ENCODE measurements at regions not wholly inside any gene's neighbourhood (a gene's known extent, or its start where the extent isn't known, plus 50 kb on each side); places are given as distances from the start of the nearest gene placed in this dataset.
"Not testable (repeated sequence)": the region's sequence is repeated elsewhere in the genome, so short reads cannot be mapped to it uniquely, and the experiment has no call there.

- no peak for DNase-seq (ENCODE audit: low read depth, low spot score)
Observed at GRCh38 chr14:43706900-43707299, 800.2 kb downstream of the FSCB start.

GRCh38 chr14:43698561-43699284 is 808.4 kb downstream of the FSCB start:
- not testable (repeated sequence) for DNase-seq (ENCODE audit: low read depth, low spot score)

- DNase-seq (ENCODE audit: low read depth, low spot score): no peak
Observed at GRCh38 chr14:43697003-43697402, 810.1 kb downstream of the FSCB start.

- DNase-seq (ENCODE audit: low read depth, low spot score): no peak
Observed at GRCh38 chr14:43692706-43693105, 814.4 kb downstream of the FSCB start.

GRCh38 chr14:43687921-43688320 is 819.2 kb downstream of the FSCB start:
- DNase-seq (ENCODE audit: low read depth, low spot score): no peak

GRCh38 chr14:43677581-43677980 is 829.5 kb downstream of the FSCB start:
- DNase-seq (ENCODE audit: low read depth, low spot score): no peak

GRCh38 chr14:43674273-43674672 is 832.8 kb downstream of the FSCB start:
- no peak for DNase-seq (ENCODE audit: low read depth, low spot score)

GRCh38 chr14:43671716-43672485 is 835.2 kb downstream of the FSCB start:
- no peak for DNase-seq (ENCODE audit: low read depth, low spot score)

- DNase-seq (ENCODE audit: low read depth, low spot score): no peak
Observed at GRCh38 chr14:43669355-43669754, 837.7 kb downstream of the FSCB start.

GRCh38 chr14:43665570-43666267 is 841.4 kb downstream of the FSCB start:
- DNase-seq (ENCODE audit: low read depth, low spot score): no peak

- DNase-seq (ENCODE audit: low read depth, low spot score): not testable (repeated sequence)
Observed at GRCh38 chr14:43655194-43655593, 851.9 kb downstream of the FSCB start.

GRCh38 chr14:43651896-43652295 is 855.2 kb downstream of the FSCB start:
- DNase-seq (ENCODE audit: low read depth, low spot score): no peak

- no peak for DNase-seq (ENCODE audit: low read depth, low spot score)
Observed at GRCh38 chr14:43651185-43651787, 855.8 kb downstream of the FSCB start.

GRCh38 chr14:43649508-43649907 is 857.6 kb downstream of the FSCB start:
- DNase-seq (ENCODE audit: low read depth, low spot score): no peak

- DNase-seq (ENCODE audit: low read depth, low spot score): no peak
Observed at GRCh38 chr14:43647302-43647701, 859.8 kb downstream of the FSCB start.

- no peak for DNase-seq (ENCODE audit: low read depth, low spot score)
Observed at GRCh38 chr14:43640718-43641267, 866.3 kb downstream of the FSCB start.

- DNase-seq (ENCODE audit: low read depth, low spot score): no peak
Observed at GRCh38 chr14:43625294-43625693, 881.8 kb downstream of the FSCB start.

- no peak for DNase-seq (ENCODE audit: low read depth, low spot score)
Observed at GRCh38 chr14:43621282-43621681, 885.8 kb downstream of the FSCB start.

- no peak for DNase-seq (ENCODE audit: low read depth, low spot score)
Observed at GRCh38 chr14:43595096-43595772, 911.8 kb downstream of the FSCB start.

GRCh38 chr14:43591776-43592175 is 915.3 kb downstream of the FSCB start:
- no peak for DNase-seq (ENCODE audit: low read depth, low spot score)

- no peak for DNase-seq (ENCODE audit: low read depth, low spot score)
Observed at GRCh38 chr14:43587183-43587582, 919.9 kb downstream of the FSCB start.
